ENCODE measurements at regions not wholly inside any gene's neighbourhood (a gene's known extent, or its start where the extent isn't known, plus 50 kb on each side); places are given as distances from the start of the nearest gene placed in this dataset.

- TF ChIP-seq NANOG (IDR thresholded peaks at IDR 0.05; ENCODE audit: borderline replicate concordance), result no peak
- no peak for TF ChIP-seq POLR2AphosphoS5 (IDR thresholded peaks at IDR 0.05; ENCODE audit: low read depth)
- TF ChIP-seq ETS1 (IDR thresholded peaks at IDR 0.05), result no peak
- TF ChIP-seq STAT1 (IDR thresholded peaks at IDR 0.05; ENCODE audit: unreplicated experiment), result no peak
- TF ChIP-seq CTCF (conservative IDR thresholded peaks at IDR 0.05; ENCODE audit: low read depth in 2 of 2), result no peak
Measured at GRCh38 chr3:193914602-193915001, 221.3 kb upstream of the HES1 start (continued).

GRCh38 chr3:193915099-193915498, 220.8 kb upstream of the HES1 start:
- H3K4me1 ChIP-seq (ENCODE audit: insufficient read depth), result peaks cover 14% of the 10 kb centered on the region
- ATAC-seq, result no peak
- TF ChIP-seq ZNF114 (CRISPR knock-in tag; IDR thresholded peaks at IDR 0.05) (no peak), NANOG (IDR thresholded peaks at IDR 0.05; ENCODE audit: borderline replicate concordance) (no peak), ETS1 (IDR thresholded peaks at IDR 0.05) (no peak), ZNF462 (CRISPR knock-in tag; IDR thresholded peaks at IDR 0.05) (no peak), EZH2phosphoT487 (IDR thresholded peaks at IDR 0.05; ENCODE audit: unreplicated experiment) (no peak), REST (IDR thresholded peaks at IDR 0.05; ENCODE audit: unreplicated experiment) (no peak), EZH2 (IDR thresholded peaks at IDR 0.05; ENCODE audit: low read depth, unreplicated experiment) (no peak), STAT1 (IDR thresholded peaks at IDR 0.05; ENCODE audit: unreplicated experiment) (no peak)

More at GRCh38 chr3:193915099-193915498, 220.8 kb upstream of the HES1 start:
- H3K9me2 ChIP-seq (ENCODE audit: insufficient read depth), result no peaks in the 10 kb centered on the region
- DNase-seq (ENCODE audit: low spot score), result no peak
- H3K36me3 Mint-ChIP-seq (ENCODE audit: low read depth), result no peaks in the 10 kb centered on the region
- no peak overlapping the region for H3K4me3 ChIP-seq
- H3K27me3 ChIP-seq (ENCODE audit: insufficient read depth), result no peaks in the 10 kb centered on the region
- no peaks in the 10 kb centered on the region for H3F3A ChIP-seq (replicated peaks; ENCODE audit: low read depth)
- no peak overlapping the region for H3K27ac Mint-ChIP-seq
- no peaks in the 10 kb centered on the region for H3K36me3 ChIP-seq (ENCODE audit: insufficient read depth)
- no peak overlapping the region for H3K27ac ChIP-seq (ENCODE audit: low read depth)
- H3K4me1 Mint-ChIP-seq, result peaks cover 18% of the 10 kb centered on the region
- no peak overlapping the region for H3K4me3 Mint-ChIP-seq
- no peak overlapping the region for H3K4me2 ChIP-seq
- H4K20me1 ChIP-seq (replicated peaks; ENCODE audit: insufficient read depth), result no peaks in the 10 kb centered on the region
- H3K27me3 Mint-ChIP-seq (ENCODE audit: insufficient read depth, low read depth, poor library complexity), result peaks cover 4% of the 10 kb centered on the region
- H3K9me3 Mint-ChIP-seq, result no peaks in the 10 kb centered on the region
- no peaks in the 10 kb centered on the region for H3K79me2 ChIP-seq (replicated peaks; ENCODE audit: insufficient read depth)
- H2AFZ ChIP-seq, result no peak overlapping the region
